Cardiac septum (tissue), 1 donor: ENCODE measurements at regions not wholly inside any gene's neighbourhood (a gene's known extent, or its start where the extent isn't known, plus 50 kb on each side); places are given as distances from the start of the nearest gene placed in this dataset.
"Not testable (repeated sequence)": the region's sequence is repeated elsewhere in the genome, so short reads cannot be mapped to it uniquely, and the experiment has no call there.

Experiments
- DNase-seq: peaks from one replicate; pipeline ENCODE4 v3.0.0-alpha.2; 2020; ENCODE audit warnings: low spot score
- intact Hi-C: fragments of 100-400 bp; cut with DNase I; formaldehyde crosslinking; loops from one replicate; pipeline ENCODE4 v1.14.0; 2022
- donor health status: DM: no; HTN: no; CAD: no.

DNA sequence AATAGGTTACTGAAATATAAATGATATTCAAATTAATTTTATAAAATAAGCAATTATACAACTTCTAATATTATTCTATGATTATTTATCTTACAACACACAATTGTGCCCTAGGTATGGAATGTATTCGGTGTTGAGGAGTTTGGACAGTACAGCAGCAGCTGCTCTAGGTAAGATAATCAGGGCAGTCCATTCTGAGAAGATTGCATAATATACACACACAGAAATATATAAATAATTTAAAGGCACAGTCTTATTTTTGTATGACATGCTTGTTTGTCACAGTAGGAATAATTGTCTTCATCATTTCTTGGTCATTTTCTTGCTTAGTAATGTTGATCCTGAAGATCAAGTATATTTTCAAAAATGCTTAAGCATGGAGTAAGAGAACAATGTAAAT, 849.4 kb upstream of the MIR17HG start:
- no peak for DNase-seq
- intact Hi-C loops = no loop called here

DNA sequence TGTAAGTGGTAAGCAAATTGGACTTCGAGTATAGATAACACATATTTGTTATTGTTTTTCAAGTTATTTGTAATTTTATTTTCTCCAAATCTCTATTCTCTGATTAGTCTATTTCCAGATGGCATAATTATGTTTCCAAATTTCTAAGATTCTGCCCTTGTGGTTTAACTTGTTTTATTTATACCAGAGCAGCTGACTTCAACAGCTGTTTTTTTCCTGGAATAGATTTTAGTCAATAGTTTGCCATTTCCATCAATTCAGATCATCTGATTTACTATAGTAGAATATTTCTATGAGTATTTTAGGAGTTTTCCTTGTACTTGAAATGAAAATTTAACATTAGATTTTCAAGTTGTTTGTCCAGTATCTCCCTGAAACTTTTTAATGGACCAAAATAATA, 848.7 kb upstream of the MIR17HG start:
- no peak for DNase-seq

DNA sequence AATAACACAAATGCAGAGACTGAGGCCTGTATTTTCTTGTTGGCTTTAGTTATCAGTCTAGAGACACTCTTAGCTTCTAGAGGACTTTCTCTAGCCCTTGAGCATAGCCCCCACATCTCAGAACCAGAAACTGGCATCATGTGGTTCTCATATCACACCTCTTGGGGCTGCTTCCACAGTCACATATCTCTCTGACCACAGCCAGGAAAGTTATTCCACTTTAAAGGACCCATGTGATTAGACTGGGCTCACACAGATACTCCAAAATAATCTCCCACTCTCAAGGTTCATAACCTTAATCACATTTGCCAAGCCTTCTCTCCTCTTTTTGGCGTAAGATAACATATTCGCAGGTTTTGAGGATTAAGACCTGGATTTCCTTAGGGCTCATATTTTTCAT, 846.9 kb upstream of the MIR17HG start:
- DNase-seq = no peak
- intact Hi-C loops = loop anchor here (5.0 kb wide), 1 partner anchor 37 kb away; no protein-coding TSS in a partner anchor

More for the DNA sequence above, 848.7 kb upstream of the MIR17HG start:
- intact Hi-C loops = no loop called here

DNA sequence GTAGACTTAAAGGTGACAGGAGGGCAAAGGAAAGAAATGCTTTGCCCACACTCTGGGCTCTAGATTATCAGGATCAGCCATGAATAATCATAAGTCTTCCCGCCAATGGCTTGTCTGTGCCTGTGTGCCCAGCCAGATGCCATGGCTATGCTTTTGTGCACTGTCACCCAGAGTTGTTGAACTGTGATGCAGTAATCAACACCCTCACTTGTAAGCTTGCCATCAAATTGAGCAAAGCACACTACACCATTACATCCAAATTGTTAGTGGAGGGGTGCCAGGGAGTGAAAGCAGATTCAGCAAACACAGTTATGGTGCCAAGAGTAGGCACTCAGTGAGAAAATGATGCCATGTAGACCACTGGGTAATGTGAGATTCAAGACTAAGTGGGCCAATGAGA, 845.3 kb upstream of the MIR17HG start:
- DNase-seq = no peak
- intact Hi-C loops = loop anchor here (5.0 kb wide), 1 partner anchor 35 kb away; no protein-coding TSS in a partner anchor

DNA sequence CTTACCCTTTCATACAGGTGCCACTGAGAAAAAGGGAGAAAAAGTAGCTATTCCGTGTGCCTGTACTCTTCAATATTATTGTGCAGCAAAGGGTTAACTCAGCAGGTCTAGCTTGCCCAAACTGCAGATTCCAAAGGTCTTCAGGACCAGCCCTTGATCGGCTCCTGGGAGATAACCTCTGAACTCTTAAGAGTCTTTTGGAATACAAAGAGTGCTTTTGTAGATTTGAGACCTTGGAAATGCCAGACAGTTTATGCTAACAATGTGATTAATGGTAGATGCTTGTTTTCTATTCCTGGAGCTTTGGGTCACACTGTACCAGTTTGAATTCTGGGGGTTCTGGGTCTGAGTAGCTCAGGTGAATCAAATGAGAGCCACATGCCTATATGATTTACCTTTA, 844.7 kb upstream of the MIR17HG start:
- DNase-seq = no peak
- intact Hi-C loops = loop anchor here (5.0 kb wide), 1 partner anchor 35 kb away; no protein-coding TSS in a partner anchor

DNA sequence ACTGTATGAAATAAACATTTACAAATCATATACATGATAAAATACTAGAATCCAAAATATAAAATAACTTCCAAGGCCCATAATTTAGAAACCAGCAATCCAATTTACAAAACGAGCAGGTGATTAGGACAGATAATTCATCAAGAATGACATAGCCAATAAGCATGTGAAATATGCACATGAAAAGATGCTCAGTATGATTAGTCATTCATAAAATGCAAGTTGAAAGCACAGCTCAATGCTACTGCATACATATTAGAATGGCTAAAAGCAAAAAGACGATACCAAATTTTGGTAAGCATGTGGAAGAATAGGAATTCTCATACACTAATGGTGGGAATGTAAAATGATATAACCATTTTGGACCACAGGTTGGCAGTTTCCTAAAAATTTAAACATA, 837.2 kb upstream of the MIR17HG start:
- DNase-seq = no peak
- intact Hi-C loops = no loop called here

DNA sequence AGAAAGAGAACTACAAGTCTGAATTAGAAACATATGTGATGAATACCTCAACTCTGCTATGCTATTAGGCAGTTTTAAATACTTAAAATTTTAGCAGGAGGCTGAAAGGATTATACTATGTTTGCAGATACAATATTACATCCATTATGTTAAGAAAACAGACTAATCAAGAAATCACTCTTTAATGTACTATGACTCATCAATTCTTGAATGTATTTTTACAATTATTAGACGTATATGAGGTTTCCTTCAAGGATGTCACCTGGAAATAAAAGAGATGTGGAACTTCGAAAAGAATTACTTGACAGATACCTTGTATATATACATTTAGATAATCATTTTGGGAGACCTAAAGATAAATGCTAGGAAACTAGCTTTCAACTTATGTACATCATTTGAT, 835.6 kb upstream of the MIR17HG start:
- intact Hi-C loops = no loop called here
- no peak for DNase-seq

DNA sequence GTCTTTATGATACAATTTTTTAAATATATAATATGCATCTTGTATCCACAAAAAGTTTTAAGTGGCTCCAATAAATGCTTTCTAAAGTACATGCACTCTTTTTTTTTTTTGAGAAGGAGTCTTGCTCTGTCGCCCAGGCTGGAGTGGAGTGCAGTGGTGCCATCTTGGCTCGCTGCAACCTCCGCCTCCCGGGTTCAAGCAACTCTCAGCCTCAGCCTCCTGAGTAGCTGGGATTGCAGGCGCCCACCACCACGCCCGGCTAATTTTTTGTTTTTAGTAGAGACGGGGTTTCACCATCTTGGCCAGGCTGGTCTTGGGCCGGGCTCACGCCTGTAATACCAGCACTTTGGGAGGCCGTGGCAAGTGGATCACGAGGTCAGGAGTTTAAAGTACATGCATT, 832.8 kb upstream of the MIR17HG start:
- intact Hi-C loops, DNase-seq: not testable (repeated sequence)

DNA sequence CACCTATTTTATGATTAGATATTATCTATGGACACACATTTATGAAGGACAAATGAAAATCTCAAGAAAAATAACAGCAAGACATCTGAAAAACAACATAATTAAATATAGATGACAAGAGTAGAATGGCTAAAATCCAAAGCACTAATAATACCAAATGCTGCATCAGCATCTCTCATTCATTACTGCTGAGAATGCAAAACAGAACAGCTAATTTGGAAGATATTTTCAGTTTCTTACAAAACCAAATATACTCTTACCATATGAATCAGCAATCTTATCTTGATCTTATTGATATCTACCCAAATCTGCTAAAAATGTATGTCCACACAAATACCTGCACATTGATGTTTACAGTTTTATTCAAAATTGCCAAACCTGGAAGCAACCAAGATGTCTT, 829.1 kb upstream of the MIR17HG start:
- intact Hi-C loops = no loop called here

DNA sequence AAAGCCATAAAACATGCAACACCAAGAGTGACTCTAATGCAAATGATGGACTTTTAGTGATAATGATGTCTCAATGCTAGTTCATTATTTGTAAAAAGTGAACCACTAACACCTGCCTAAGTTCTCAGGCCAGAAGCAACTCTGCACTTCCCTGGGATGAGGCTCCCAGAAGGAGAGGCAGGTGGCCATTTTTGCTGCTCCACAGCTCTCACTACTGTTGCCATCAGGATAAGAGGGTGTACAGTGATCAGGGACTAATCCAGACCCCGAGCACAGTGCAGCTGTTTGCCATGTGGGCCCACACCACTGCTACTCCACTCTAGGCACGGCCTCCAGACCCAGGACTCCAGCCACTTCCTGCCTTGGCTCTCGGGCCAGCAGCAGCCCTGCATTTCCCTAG, 828.3 kb upstream of the MIR17HG start:
- intact Hi-C loops = no loop called here
- no peak for DNase-seq

More for the DNA sequence above, 829.1 kb upstream of the MIR17HG start:
- DNase-seq = no peak

DNA sequence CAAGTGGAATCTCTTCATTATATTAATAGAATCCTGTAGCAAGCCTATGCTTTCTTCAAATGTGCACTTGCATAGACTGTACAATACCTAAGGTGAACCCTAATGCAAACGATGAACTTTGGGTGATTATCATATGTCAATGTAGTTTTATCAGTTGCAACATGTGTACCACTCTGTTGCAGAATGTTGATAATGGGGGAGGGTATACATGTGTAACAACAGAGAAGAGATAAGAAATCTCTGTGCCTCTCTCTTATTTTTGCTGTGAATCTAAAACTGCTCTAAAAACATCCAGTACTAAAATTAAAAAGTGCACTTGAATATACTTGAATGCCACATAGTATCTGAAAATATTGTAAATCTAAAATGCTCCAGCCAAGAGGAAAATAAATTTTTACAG, 820.8 kb upstream of the MIR17HG start:
- DNase-seq = no peak
- intact Hi-C loops = no loop called here

DNA sequence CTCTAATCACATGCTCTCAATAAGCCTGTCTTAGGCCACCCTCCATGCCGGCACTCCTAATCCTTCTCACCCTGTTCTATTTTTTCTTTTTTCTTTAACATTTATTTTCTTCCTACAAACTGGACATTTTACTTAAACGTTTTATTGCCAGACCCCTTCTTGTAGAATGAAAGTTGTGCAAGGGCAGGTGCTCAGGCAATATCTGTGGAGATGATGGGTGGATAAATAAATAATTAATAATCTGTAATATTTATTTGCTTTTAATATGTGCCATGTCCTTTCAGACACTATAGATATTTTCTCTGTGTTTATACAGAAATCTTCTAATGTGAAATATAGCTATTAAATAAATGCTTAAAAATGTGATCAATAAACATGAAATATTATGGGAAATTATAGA, 815.7 kb upstream of the MIR17HG start:
- no peak for DNase-seq
- intact Hi-C loops = no loop called here

DNA sequence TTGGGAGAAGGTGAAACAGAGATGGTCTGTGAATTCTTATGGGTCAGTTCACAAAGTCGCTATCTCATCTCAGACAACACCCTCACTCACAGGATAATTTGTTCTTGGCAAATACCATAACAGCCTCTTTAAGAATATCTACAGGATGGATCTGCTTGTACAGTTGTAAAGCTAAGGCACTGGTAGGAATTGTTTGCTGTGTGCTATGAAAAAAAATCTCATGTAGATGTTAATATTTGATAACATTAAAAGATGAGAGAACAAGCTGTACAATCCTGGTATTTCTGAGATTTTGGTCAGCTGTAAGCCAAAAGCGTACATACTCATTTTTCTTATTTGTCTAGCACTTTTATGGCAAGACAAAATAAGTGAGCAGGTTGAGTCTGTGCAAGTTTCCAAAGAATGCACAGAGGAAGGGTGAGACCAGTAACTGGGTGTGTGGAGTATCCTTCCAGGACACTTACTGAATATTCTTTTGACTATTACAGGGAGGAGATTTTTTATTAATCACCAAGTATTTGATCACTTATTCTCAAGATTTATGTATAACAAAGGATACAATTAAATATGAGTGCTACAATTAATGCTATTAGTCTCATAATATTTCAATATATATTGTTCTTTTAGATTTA, 814.5 kb upstream of the MIR17HG start:
- no peak for DNase-seq

DNA sequence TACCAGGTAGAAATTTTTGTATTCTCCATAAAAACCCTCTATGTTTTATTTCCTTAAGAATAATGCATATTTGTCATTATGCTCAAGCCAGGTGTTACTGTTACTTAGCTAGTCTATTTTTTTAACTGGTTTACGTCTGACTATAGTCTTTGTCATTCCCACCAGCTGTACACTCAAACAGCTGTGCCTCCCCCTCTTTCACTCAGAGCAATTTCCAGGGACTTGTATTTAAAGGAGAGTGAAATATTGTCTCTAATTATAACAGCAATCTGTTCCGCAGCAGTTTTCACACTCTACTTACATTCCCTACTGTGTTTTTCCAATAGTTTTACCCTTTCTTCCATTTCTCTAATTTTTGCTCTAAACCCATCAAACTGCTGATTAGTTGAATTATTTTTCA, 813.6 kb upstream of the MIR17HG start:
- intact Hi-C loops = no loop called here
- no peak for DNase-seq

More for the DNA sequence above, 814.5 kb upstream of the MIR17HG start:
- intact Hi-C loops = no loop called here

DNA sequence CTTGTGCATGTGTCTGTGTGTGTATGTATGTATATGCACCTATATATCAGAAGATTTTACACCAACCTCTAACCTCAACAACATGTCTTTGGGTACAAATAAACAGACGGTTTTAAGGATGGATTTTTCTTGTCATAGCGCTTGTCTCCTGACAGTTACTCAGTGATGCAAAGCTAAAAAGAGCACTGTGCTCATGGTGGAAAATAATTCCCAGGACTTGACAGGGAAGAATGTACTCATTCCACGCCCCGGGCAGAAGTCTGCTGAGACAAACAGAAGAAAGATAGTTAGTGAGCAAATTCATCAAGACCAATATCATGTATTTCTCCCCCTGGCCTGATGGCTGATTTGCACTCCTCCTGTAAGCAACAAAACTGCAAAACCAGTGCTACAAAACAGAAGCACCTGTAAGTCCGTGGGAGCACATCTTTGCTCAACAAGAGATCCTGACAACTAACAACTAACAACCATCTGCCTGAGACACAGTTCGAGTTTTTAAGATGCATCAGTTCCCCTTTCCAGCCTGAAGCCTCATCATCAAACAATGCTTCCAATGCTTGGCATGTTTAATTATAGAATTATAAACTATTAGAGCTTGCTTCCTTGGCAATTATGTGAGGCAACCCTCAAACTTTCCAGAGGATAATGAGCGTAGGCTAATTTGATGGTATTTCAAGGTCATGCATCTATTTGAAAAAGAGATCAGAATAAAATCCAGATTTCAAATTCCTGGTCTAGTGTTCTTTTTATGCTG, 812.7 kb upstream of the MIR17HG start:
- no peak for DNase-seq
- intact Hi-C loops = loop anchor here (5.0 kb wide), 1 partner anchor 32 kb away; no protein-coding TSS in a partner anchor

DNA sequence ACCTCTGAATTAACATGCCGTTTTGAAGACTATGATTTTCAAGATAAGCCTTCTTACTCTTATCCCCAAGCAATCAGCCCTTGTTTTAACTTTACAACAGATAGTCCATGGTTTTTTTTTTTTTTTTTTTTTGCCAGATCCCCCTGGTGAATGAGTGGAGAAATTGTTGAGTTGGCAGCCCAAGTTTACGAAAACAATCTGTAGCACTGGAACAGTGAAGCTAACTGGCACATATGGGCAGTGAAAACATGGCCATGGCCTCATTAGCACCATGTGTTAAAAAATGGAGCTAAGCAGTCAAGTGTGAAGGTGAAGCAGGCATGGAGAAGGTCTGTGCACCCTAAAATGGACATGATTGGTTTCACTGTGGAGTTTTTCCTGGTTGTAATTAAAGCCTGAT, 812.1 kb upstream of the MIR17HG start:
- no peak for DNase-seq
- intact Hi-C loops = loop anchor here (5.0 kb wide), 1 partner anchor 33 kb away; no protein-coding TSS in a partner anchor

DNA sequence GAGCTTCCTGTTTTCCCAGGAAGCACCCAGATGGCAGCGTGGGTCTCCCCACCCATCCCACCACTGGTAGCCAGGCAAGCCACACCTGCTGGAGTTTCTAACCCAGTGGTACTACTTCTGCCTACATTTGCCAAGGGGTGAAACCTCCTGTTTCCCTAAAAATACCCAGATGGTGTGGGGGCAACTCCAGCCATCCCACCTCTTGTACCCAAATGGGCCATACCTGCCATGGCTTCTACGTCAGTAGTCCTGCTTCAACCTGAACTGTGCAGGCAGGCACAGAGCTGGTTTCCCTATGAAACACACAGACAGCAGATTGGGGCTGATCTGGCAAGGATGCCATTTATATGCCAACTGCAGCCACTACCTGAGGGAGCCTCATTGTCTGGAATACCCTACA, 809.4 kb upstream of the MIR17HG start:
- intact Hi-C loops = loop anchor here (5.0 kb wide), 1 partner anchor 36 kb away; no protein-coding TSS in a partner anchor
- DNase-seq = no peak

DNA sequence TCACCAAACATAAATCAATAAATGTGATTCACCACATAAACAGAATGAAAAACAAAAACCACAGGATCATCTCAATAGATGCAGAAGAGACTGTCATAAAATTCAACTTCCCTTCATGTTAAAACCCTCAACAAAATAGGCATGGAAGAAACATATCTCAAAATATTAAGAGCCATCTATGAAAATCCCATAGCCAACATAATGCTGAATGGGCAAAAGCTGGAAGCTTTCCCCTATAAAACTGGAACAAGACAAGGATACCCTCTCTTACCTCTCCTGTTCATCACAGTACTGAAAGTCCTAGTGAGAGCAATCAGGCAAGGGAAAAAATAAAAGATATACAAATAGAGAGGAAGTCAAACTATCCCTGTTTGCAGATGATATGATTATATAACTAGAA, 806.1 kb upstream of the MIR17HG start:
- DNase-seq = no peak
- intact Hi-C loops = no loop called here

DNA sequence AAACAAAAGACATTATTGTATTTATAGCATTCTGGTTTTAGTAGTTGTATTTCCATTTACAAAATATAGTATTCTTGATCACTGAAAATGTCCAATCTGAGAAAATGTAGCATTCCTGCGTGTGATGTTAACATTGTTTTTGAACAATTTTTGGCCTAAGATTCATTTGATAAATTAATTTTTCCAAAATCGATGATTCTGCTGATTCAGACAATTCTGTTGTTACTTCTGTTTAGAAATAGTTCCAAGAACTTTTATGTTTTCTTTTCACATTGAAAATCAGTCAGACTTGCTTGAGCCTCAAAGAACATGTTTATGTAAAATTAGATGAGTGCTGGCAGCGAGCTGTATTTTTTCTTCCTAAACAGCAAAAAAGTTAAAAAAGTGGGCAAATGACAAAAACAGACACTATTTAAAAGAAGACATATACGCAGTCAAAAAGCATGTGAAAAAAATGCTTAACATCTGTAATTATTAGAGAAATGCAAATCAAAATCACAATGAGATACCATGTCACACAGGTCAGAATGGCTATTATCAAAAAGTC, 804.5 kb upstream of the MIR17HG start:
- intact Hi-C loops = no loop called here
- DNase-seq = no peak

DNA sequence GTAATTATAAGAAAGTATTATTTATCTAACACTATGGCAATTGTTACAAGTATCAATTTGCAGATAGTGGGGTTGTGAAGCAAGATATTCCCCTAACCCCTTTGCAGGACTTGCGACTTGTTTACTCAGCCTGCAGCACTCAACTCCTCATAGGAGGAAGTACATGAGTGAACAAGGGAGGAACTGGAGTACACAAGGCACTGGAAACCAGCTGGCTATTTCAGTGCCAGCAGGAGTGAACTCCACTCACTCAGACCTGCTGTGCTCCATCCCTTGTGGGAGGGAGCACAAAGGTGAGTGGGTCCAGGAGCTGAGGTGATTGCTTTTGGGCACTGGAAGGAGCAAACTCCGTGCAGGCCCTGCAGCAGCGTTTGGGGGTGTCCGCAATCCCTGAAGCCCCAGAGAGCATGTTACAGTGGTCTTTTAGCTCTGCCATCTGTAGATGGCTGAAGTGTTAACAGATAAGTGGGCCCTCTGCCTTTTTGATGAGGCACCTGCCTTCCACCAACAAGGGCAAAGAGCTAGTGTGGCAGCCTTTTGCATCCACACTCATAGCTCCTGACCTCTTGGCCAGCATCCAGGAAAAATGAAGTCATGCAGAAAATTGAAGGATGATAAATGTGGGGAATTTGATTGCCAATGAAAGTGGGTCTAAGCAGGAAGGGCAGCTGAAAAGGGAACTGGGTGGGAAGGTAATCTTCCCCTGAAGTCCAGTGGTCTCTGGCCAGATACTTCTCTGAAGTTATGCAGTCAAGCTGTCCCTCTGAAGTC, 802.2 kb upstream of the MIR17HG start:
- DNase-seq = no peak
- intact Hi-C loops = no loop called here
